Hepatocyte (in vitro differentiated cells): ENCODE measurements at regions not wholly inside any gene's neighbourhood (a gene's known extent, or its start where the extent isn't known, plus 50 kb on each side); places are given as distances from the start of the nearest gene placed in this dataset.

Experiments used
- CTCF ChIP-seq: fragments of 200-600 bp; sonication (generic); IDR thresholded peaks from 2 replicates; pipeline ENCODE4 v1.5.1; 2016; ENCODE audit warnings: antibody characterized with exemption, mild to moderate bottlenecking; ENCODE audit not compliant: poor library complexity
- EZH2 ChIP-seq: fragments of 200-600 bp; sonication (generic); IDR thresholded peaks from 2 replicates; pipeline ENCODE4 v1.6.1; 2016; ENCODE audit warnings: antibody characterized with exemption, mild to moderate bottlenecking, borderline replicate concordance
- EZH2phosphoT487 ChIP-seq: fragments of 200-600 bp; sonication (generic); IDR thresholded peaks from one replicate; pipeline ENCODE4 v1.6.1; 2018; ENCODE audit warnings: antibody characterized with exemption, mild to moderate bottlenecking, low read depth, moderate library complexity; ENCODE audit not compliant: unreplicated experiment, severe bottlenecking

DNA sequence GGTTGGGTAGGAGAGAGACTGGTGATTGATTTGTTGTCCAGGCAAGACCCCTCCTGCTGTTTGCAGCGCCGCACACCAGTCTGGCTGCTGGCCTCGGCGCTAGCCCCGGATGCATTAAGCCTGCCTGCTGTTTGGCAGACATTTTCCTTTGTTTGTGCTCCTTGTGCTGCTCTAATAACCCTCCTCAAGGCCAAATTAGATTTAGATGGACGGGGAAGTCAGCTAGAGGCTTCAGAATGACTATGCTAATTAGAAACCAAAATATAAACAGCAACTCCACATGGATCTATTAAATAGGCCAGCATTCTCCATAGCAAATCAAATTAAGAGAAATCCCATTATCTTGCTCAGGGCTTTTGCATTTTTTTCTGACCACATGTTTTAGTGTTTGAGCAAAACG, 445.2 kb downstream of the SQOR start:
- TF ChIP-seq CTCF, result no peak
- no peak for TF ChIP-seq EZH2
- no peak for TF ChIP-seq EZH2phosphoT487
